Thymus (tissue), 11 donors: ENCODE measurements at regions not wholly inside any gene's neighbourhood (a gene's known extent, or its start where the extent isn't known, plus 50 kb on each side); places are given as distances from the start of the nearest gene placed in this dataset.
"Not testable (repeated sequence)": the region's sequence is repeated elsewhere in the genome, so short reads cannot be mapped to it uniquely, and the experiment has no call there.

Experiments
- DNase-seq, 9 donors: peaks; one replicate each; pipeline ENCODE4 v3.0.0-alpha.2; 2013; ENCODE audit warnings: low spot score in 9 of 9, low read depth in 6 of 9, missing footprints in 1 of 9
- H3K27ac ChIP-seq, 2 donors: one replicate each; pipeline ENCODE4 v1.5.1; 2013; ENCODE audit warnings: control low read depth in 1 of 2, low read depth in 1 of 2, low read length in 1 of 2, mild to moderate bottlenecking in 1 of 2, moderate library complexity in 1 of 2
- H3K27me3 ChIP-seq, 2 donors: one replicate each; pipeline ENCODE4 v1.5.1; 2013; ENCODE audit warnings: low read length in 1 of 2; ENCODE audit not compliant: control insufficient read depth in 2 of 2, insufficient read depth in 1 of 2
- H3K36me3 ChIP-seq, 2 donors: one replicate each; pipeline ENCODE4 v1.5.1; 2013; ENCODE audit warnings: low read length in 1 of 2, mild to moderate bottlenecking in 1 of 2, moderate library complexity in 1 of 2; ENCODE audit not compliant: control insufficient read depth in 2 of 2, insufficient read depth in 2 of 2
- H3K4me1 ChIP-seq, 2 donors: one replicate each; pipeline ENCODE4 v1.5.1; 2013; ENCODE audit warnings: low read length in 2 of 2; ENCODE audit not compliant: control insufficient read depth in 2 of 2, insufficient read depth in 2 of 2
- H3K4me3 ChIP-seq, 2 donors: one replicate each; pipeline ENCODE4 v1.5.1; 2013; ENCODE audit warnings: low read length in 2 of 2, control low read depth in 1 of 2, mild to moderate bottlenecking in 1 of 2
- H3K9me3 ChIP-seq, 2 donors: one replicate each; pipeline ENCODE4 v1.5.1; 2013; ENCODE audit warnings: low read length in 1 of 2, mild to moderate bottlenecking in 1 of 2; ENCODE audit not compliant: control insufficient read depth in 2 of 2, insufficient read depth in 1 of 2
- WGBS: extraction: QIAGEN DNeasy Blood & Tissue Kit; methylation state at CpG from one replicate; pipeline ENCODE4 v1.1.7; 2013; 5-methylcytosine and 5-hydroxymethylcytosine counted together
- donor health status: healthy.

DNA sequence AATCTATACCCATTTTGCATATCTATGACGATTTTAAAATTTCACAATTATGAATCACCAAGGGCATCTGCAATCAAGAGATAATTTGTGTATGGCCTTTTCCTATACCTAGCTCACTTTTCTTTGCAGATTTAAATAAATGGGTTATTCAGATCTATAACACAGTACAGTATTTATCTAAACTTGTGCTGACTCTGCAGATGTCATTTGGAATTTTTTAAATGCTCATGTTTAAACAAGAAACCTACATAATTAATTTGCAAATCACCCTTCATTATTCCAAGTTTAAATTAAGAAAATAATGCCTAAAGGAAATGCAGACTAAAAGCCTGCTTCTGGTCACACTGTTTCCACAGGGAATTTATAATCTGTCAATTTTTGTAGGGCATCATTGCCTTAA lies 284.2 kb downstream of the SI start:
- 90% methylated on average over 1 of the region's 1 CpG for WGBS
- H3K27me3 ChIP-seq, result no peaks in the 10 kb centered on the region
- no peaks in the 10 kb centered on the region for H3K9me3 ChIP-seq
- no peak for DNase-seq
- no peaks in the 10 kb centered on the region for H3K4me1 ChIP-seq
- no peak overlapping the region for H3K4me3 ChIP-seq
- H3K27ac ChIP-seq, result no peak overlapping the region
- no peaks in the 10 kb centered on the region for H3K36me3 ChIP-seq

DNA sequence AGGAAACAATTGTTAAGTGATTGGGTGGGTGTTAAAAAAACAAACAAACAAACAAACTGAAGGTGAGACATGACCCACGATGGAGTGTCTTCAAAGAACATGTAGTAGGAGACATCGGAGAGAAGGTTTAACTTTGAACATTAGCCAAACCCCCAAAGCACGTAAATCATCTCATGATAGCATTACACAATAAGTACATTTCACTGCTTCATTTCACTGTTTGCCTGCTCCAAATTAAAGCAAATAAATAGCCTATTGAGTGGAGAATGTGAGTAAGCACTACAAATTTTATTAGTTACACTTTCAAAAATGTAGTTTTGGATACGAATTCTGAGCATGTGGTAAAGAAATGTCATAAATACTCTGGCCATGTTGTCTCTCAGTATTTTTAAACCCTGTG lies 287.0 kb downstream of the SI start:
- Histone ChIP-seq H3K9me3 (no peaks in the 10 kb centered on the region), H3K27ac (no peak overlapping the region), H3K4me3 (no peak overlapping the region), H3K4me1 (no peaks in the 10 kb centered on the region), H3K36me3 (no peaks in the 10 kb centered on the region), H3K27me3 (no peaks in the 10 kb centered on the region)
- WGBS, result 83% methylated on average over 4 of the region's 4 CpGs
- no peak for DNase-seq

DNA sequence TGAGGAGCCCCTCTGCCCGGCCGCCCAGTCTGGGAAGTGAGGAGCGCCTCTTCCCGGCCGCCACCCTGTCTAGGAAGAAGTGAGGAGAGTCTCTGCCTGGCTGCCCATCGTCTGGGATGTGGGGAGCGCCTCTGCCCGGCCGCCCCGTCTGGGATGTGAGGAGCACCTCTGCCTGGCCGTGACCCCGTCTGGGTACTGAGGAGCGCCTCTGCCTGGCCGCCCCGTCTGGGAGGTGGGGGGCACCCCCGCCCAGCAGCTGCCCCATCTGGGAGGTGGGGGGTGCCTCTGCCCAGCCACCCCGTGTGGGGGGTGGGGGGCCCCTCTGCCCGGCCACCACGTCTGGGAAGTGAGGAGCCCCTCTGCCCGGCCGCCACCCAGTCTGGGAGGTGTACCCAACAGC lies 293.9 kb downstream of the SI start:
- not testable (repeated sequence) for H3K4me3 ChIP-seq, H3K27ac ChIP-seq, H3K9me3 ChIP-seq, H3K36me3 ChIP-seq, H3K4me1 ChIP-seq, DNase-seq, H3K27me3 ChIP-seq
- WGBS, result 95% methylated on average over 21 of the region's 21 CpGs

GRCh38 chr3:164781755-164782154 lies 296.5 kb downstream of the SI start:
- Histone ChIP-seq H3K9me3 (no peaks in the 10 kb centered on the region), H3K4me1 (no peaks in the 10 kb centered on the region), H3K27me3 (no peaks in the 10 kb centered on the region), H3K36me3 (no peaks in the 10 kb centered on the region), H3K4me3 (no peak overlapping the region), H3K27ac (no peak overlapping the region)
- DNase-seq, result no peak

DNA sequence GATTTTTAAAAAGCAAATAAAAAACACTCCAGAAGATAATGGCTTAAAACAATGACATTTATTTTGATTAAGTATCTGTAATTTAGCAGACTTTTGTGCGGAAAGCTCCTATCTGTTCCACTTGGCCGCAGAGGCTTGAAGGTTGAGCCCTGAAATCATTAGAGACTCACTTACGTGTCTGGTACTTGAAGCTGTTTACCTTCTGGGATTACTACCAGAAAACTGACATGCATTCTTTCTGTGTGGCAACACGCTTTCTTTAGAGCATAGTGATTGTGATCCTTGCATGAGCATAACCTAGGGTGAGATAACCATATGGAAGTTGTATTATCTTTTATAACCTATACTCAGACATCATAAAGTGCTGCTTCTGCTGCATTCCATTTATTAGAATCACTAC lies 298.5 kb downstream of the SI start:
- Histone ChIP-seq H3K9me3 (no peaks in the 10 kb centered on the region), H3K27me3 (no peaks in the 10 kb centered on the region), H3K4me3 (no peak overlapping the region), H3K36me3 (no peaks in the 10 kb centered on the region), H3K4me1 (no peaks in the 10 kb centered on the region), H3K27ac (no peak overlapping the region)
- DNase-seq, result no peak
- WGBS, result 83% methylated on average over 4 of the region's 4 CpGs

DNA sequence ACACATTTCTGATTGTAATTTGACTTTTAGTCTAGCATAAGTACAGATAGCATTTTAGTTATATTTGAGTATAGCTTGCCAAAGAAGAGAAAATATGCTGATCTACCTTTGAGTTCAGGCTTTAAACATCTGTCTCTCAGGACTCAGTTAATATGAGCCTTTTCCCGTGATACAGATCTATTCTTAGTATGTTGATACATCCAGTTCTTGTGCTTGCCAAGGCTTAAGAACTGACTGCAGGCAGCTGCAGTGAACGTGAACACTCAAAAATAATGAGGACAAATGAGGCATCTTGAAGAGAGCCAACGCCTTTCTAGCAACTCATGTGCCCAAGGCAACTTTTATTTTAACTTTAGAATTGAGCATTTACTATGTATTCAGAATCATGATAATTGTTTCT lies 325.5 kb downstream of the SI start:
- WGBS, result 90% methylated on average over 3 of the region's 3 CpGs
- no peaks in the 10 kb centered on the region for H3K36me3 ChIP-seq
- no peaks in the 10 kb centered on the region for H3K4me1 ChIP-seq
- no peaks in the 10 kb centered on the region for H3K27me3 ChIP-seq
- H3K27ac ChIP-seq, result no peak overlapping the region
- no peak for DNase-seq
- no peaks in the 10 kb centered on the region for H3K9me3 ChIP-seq
- H3K4me3 ChIP-seq, result no peak overlapping the region

GRCh38 chr3:164748626-164749025 lies 329.7 kb downstream of the SI start:
- no peaks in the 10 kb centered on the region for H3K9me3 ChIP-seq
- H3K36me3 ChIP-seq, result no peaks in the 10 kb centered on the region
- no peak for DNase-seq
- no peaks in the 10 kb centered on the region for H3K4me1 ChIP-seq
- no peak overlapping the region for H3K27ac ChIP-seq
- no peak overlapping the region for H3K4me3 ChIP-seq
- no peaks in the 10 kb centered on the region for H3K27me3 ChIP-seq

- H3K4me3 ChIP-seq, result no peak overlapping the region
- no peaks in the 10 kb centered on the region for H3K27me3 ChIP-seq
- no peaks in the 10 kb centered on the region for H3K36me3 ChIP-seq
- H3K9me3 ChIP-seq, result peaks cover 0 to 4% of the 10 kb centered on the region in 2 donors
- 88% methylated on average over 6 of the region's 6 CpGs for WGBS
- no peak for DNase-seq
- no peaks in the 10 kb centered on the region for H3K4me1 ChIP-seq
- H3K27ac ChIP-seq, result no peak overlapping the region
Observed at GRCh38 chr3:164741869-164742268, 336.4 kb downstream of the SI start.

GRCh38 chr3:164737174-164737573 lies 341.1 kb downstream of the SI start:
- Histone ChIP-seq H3K4me1 (no peaks in the 10 kb centered on the region), H3K27ac (no peak overlapping the region), H3K4me3 (no peak overlapping the region), H3K9me3 (peaks cover 0 to 4% of the 10 kb centered on the region in 2 donors), H3K27me3 (no peaks in the 10 kb centered on the region), H3K36me3 (no peaks in the 10 kb centered on the region)
- whole genome bisulfite sequencing, result 62% methylated on average over 1 of the region's 1 CpG
- no peak for DNase-seq

DNA sequence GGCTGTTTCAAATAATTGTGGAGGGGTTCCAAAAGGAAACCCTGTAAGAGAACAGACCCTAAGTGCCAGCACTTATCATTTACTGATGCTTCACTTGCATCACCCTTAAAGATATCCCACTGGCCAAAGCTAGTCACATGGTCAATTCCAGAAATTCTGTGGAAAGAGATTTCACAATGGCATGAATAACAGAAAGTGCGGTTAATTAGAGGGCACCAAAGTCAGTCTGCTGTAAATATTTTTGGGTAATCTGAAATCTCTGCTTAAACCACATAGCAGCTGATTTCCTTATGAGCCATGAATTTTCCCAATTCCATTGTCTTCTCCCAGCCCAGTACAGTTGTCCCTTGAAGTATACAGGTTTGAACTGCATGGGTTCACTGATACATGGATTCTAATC lies 346.1 kb downstream of the SI start:
- Histone ChIP-seq H3K9me3 (no peaks in the 10 kb centered on the region), H3K4me1 (no peaks in the 10 kb centered on the region), H3K27ac (no peak overlapping the region), H3K36me3 (no peaks in the 10 kb centered on the region), H3K4me3 (no peak overlapping the region), H3K27me3 (no peaks in the 10 kb centered on the region)
- 97% methylated on average over 1 of the region's 1 CpG for WGBS
- no peak for DNase-seq
